Parathyroid adenoma (tissue), 2 donors: ENCODE measurements at regions not wholly inside any gene's neighbourhood (a gene's known extent, or its start where the extent isn't known, plus 50 kb on each side); places are given as distances from the start of the nearest gene placed in this dataset.

Source experiments
- H2AFZ ChIP-seq: fragments of 300-600 bp; sonication (generic); one replicate; pipeline ENCODE4 v1.7.0; 2017; ENCODE audit warnings: antibody characterized with exemption, mild to moderate bottlenecking
- H3K27ac ChIP-seq: fragments of 300-600 bp; sonication (generic); one replicate; pipeline ENCODE4 v1.7.0; 2017
- H3K27me3 ChIP-seq: fragments of 300-600 bp; sonication (generic); one replicate; pipeline ENCODE4 v1.7.0; 2017; ENCODE audit warnings: low read length; ENCODE audit not compliant: control insufficient read depth, insufficient read depth
- H3K36me3 ChIP-seq: fragments of 300-600 bp; sonication (generic); one replicate; pipeline ENCODE4 v1.7.0; 2017; ENCODE audit warnings: low read length; ENCODE audit not compliant: control insufficient read depth, insufficient read depth
- H3K4me1 ChIP-seq: fragments of 300-600 bp; sonication (generic); one replicate; pipeline ENCODE4 v1.7.0; 2017; ENCODE audit warnings: control low read depth
- H3K4me2 ChIP-seq: fragments of 300-600 bp; sonication (generic); one replicate; pipeline ENCODE4 v1.7.0; 2017; ENCODE audit warnings: low read length
- H3K4me3 ChIP-seq: fragments of 300-600 bp; sonication (generic); one replicate; pipeline ENCODE4 v1.7.0; 2017; ENCODE audit warnings: low read depth, low read length
- H3K79me2 ChIP-seq: fragments of 300-600 bp; sonication (generic); one replicate; pipeline ENCODE4 v1.7.0; 2017; ENCODE audit warnings: control low read depth
- H3K9ac ChIP-seq: fragments of 300-600 bp; sonication (generic); one replicate; pipeline ENCODE4 v1.7.0; 2017; ENCODE audit warnings: mild to moderate bottlenecking
- H3K9me3 ChIP-seq: fragments of 300-600 bp; sonication (generic); one replicate; pipeline ENCODE4 v1.7.0; 2017; ENCODE audit warnings: low read length; ENCODE audit not compliant: control insufficient read depth
- CTCF ChIP-seq: fragments of 300-600 bp; sonication (generic); IDR thresholded peaks from one replicate; pipeline ENCODE4 v1.7.0; 2017; ENCODE audit warnings: antibody characterized with exemption, mild to moderate bottlenecking
- donor health status: primary hyperparathyroidism.

GRCh38 chr6:128570680-128571063 is 50.3 kb upstream of the PTPRK start:
- TF ChIP-seq CTCF, result no peak
- no peak overlapping the region for H3K4me2 ChIP-seq
- H3K4me1 ChIP-seq, result no peaks in the 10 kb centered on the region
- no peaks in the 10 kb centered on the region for H3K27me3 ChIP-seq
- H2AFZ ChIP-seq, result no peak overlapping the region
- H3K36me3 ChIP-seq, result no peaks in the 10 kb centered on the region
- no peaks in the 10 kb centered on the region for H3K9me3 ChIP-seq
- no peak overlapping the region for H3K27ac ChIP-seq
- H3K4me3 ChIP-seq, result no peak overlapping the region
- H3K9ac ChIP-seq, result no peak overlapping the region
- no peaks in the 10 kb centered on the region for H3K79me2 ChIP-seq

GRCh38 chr6:128569732-128570679 is 49.6 kb upstream of the PTPRK start:
- no peak overlapping the region for H2AFZ ChIP-seq
- no peak overlapping the region for H3K4me3 ChIP-seq
- no peaks in the 10 kb centered on the region for H3K4me1 ChIP-seq

More at GRCh38 chr6:128569732-128570679, 49.6 kb upstream of the PTPRK start:
- Histone ChIP-seq H3K36me3 (no peaks in the 10 kb centered on the region), H3K4me2 (no peak overlapping the region), H3K27ac (no peak overlapping the region), H3K79me2 (no peaks in the 10 kb centered on the region), H3K27me3 (no peaks in the 10 kb centered on the region), H3K9me3 (no peaks in the 10 kb centered on the region), H3K9ac (no peak overlapping the region)
- no peak for TF ChIP-seq CTCF
